ENCODE measurements at regions not wholly inside any gene's neighbourhood (a gene's known extent, or its start where the extent isn't known, plus 50 kb on each side); places are given as distances from the start of the nearest gene placed in this dataset.

DNA sequence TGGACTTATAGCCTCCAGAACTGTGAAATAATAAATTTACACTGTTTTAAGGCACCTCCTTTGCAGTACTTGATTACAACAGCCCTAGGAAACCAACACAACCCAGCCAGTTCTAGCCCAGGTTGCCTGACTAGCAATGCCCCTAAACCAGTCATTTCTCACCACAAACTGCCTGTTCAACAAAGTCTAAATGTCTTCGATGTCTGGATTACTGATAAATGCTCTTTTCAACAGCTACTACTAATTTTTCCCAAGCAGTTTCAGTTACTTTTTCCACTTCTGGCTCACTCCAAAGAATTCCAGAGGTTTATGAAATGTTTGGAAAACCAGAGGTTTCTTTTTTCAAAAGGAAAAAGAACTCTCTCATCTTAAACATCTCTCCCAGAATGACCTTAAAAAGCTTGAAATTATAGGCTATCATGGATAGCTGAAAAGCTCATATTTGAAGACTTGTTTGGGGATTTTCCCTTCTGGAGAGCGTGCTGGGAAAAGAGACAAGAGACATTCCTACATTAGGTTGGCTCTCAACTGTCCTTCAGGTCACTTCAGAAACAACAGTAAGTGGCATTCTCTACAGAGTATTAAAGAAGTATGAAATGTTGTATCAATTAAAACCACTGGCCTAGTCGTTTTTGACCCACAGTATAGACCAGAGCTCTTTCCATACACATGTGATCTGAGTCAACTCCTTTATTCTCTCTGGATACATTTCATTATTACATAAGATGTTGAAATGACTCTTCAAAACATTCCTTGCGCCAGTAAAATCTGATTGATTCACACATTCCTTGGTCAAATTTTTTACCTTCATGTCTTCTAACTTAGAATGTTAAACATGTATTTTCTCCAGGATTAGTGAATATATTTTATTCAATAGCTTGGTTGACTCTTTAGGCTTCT is 265.9 kb downstream of the COL12A1 start:
- H3K9me2 ChIP-seq (ENCODE audit: insufficient read depth, low read length): no peaks in the 10 kb centered on the region
- H3K36me3 ChIP-seq (ENCODE audit: insufficient read depth, low read length): no peaks in the 10 kb centered on the region
- H3K9me3 ChIP-seq (ENCODE audit: low read length): no peaks in the 10 kb centered on the region
- TF ChIP-seq, protein P1, sequence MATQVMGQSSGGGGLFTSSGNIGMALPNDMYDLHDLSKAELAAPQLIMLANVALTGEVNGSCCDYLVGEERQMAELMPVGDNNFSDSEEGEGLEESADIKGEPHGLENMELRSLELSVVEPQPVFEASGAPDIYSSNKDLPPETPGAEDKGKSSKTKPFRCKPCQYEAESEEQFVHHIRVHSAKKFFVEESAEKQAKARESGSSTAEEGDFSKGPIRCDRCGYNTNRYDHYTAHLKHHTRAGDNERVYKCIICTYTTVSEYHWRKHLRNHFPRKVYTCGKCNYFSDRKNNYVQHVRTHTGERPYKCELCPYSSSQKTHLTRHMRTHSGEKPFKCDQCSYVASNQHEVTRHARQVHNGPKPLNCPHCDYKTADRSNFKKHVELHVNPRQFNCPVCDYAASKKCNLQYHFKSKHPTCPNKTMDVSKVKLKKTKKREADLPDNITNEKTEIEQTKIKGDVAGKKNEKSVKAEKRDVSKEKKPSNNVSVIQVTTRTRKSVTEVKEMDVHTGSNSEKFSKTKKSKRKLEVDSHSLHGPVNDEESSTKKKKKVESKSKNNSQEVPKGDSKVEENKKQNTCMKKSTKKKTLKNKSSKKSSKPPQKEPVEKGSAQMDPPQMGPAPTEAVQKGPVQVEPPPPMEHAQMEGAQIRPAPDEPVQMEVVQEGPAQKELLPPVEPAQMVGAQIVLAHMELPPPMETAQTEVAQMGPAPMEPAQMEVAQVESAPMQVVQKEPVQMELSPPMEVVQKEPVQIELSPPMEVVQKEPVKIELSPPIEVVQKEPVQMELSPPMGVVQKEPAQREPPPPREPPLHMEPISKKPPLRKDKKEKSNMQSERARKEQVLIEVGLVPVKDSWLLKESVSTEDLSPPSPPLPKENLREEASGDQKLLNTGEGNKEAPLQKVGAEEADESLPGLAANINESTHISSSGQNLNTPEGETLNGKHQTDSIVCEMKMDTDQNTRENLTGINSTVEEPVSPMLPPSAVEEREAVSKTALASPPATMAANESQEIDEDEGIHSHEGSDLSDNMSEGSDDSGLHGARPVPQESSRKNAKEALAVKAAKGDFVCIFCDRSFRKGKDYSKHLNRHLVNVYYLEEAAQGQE (IDR thresholded peaks at IDR 0.05; ENCODE audit: borderline replicate concordance): no peak
- no peak for TF ChIP-seq MXI1 (conservative IDR thresholded peaks at IDR 0.05; ENCODE audit: poor library complexity, severe bottlenecking)
- TF ChIP-seq EZH2 (IDR thresholded peaks at IDR 0.05; ENCODE audit: borderline replicate concordance, insufficient read depth, low read length, poor library complexity, severe bottlenecking): no peak
- TF ChIP-seq, protein P2, sequence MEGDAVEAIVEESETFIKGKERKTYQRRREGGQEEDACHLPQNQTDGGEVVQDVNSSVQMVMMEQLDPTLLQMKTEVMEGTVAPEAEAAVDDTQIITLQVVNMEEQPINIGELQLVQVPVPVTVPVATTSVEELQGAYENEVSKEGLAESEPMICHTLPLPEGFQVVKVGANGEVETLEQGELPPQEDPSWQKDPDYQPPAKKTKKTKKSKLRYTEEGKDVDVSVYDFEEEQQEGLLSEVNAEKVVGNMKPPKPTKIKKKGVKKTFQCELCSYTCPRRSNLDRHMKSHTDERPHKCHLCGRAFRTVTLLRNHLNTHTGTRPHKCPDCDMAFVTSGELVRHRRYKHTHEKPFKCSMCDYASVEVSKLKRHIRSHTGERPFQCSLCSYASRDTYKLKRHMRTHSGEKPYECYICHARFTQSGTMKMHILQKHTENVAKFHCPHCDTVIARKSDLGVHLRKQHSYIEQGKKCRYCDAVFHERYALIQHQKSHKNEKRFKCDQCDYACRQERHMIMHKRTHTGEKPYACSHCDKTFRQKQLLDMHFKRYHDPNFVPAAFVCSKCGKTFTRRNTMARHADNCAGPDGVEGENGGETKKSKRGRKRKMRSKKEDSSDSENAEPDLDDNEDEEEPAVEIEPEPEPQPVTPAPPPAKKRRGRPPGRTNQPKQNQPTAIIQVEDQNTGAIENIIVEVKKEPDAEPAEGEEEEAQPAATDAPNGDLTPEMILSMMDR (IDR thresholded peaks at IDR 0.05; ENCODE audit: poor library complexity, severe bottlenecking): no peak
- no peak for TF ChIP-seq RAD21 (conservative IDR thresholded peaks at IDR 0.05)
- TF ChIP-seq POLR2AphosphoS5 (IDR thresholded peaks at IDR 0.05): no peak
- no peak for TF ChIP-seq EP300 (conservative IDR thresholded peaks at IDR 0.05; ENCODE audit: poor library complexity, severe bottlenecking)
- TF ChIP-seq SMC3 (conservative IDR thresholded peaks at IDR 0.05; ENCODE audit: poor library complexity): no peak
- no peak for TF ChIP-seq TAF1 (IDR thresholded peaks at IDR 0.05; ENCODE audit: low read depth)
- H4K20me1 ChIP-seq (ENCODE audit: insufficient read depth): no peaks in the 10 kb centered on the region
- no peaks in the 10 kb centered on the region for H3K27me3 ChIP-seq (ENCODE audit: insufficient read depth, low read depth, low read length)
- H3F3A ChIP-seq (ENCODE audit: insufficient read depth, low read length, poor library complexity, severe bottlenecking): no peaks in the 10 kb centered on the region
- H3K27ac ChIP-seq (ENCODE audit: low read length): no peak overlapping the region
- H2AFZ ChIP-seq (ENCODE audit: low read depth, low read length): no peak overlapping the region
- H3K4me3 ChIP-seq (ENCODE audit: low read length): no peak overlapping the region
- no peaks in the 10 kb centered on the region for H3K79me2 ChIP-seq (replicated peaks; ENCODE audit: insufficient read depth, low read length)
- no peak overlapping the region for H3K4me2 ChIP-seq (ENCODE audit: low read length)
- no peak overlapping the region for H3K9ac ChIP-seq (ENCODE audit: low read length)

DNA sequence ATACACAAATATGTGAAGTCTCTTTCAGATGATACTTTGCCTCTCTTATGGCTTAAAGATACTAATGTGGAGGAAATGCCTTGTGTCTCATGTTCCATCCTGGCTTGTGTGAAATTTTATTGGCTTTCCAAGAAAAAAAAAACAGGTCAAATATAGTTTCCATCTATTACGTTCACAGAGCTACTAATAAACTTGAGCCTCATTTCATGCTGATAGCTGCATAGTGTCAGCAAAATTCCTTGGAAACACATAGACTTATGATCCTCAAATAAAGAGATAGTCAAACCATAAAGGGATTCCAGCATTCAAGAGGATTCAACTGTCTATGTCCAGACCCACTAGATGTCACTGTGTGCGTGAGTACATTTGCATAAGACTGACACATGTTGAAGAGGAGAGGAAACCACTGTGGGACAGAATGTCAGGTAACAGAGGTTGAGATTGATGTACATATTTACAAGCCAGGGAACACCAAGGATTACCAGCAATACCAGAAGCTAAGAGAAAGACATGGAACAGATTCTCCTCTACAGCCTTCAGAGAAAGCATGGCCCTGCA is 266.6 kb downstream of the COL12A1 start:
- H2AFZ ChIP-seq (ENCODE audit: low read depth, low read length): no peak overlapping the region
- H3K9me2 ChIP-seq (ENCODE audit: insufficient read depth, low read length): no peaks in the 10 kb centered on the region
- TF ChIP-seq RAD21 (conservative IDR thresholded peaks at IDR 0.05) (no peak), SMC3 (conservative IDR thresholded peaks at IDR 0.05; ENCODE audit: poor library complexity) (no peak)
- H3F3A ChIP-seq (ENCODE audit: insufficient read depth, low read length, poor library complexity, severe bottlenecking): no peaks in the 10 kb centered on the region
- no peaks in the 10 kb centered on the region for H3K36me3 ChIP-seq (ENCODE audit: insufficient read depth, low read length)
- no peak overlapping the region for H3K9ac ChIP-seq (ENCODE audit: low read length)
- no peak overlapping the region for H3K27ac ChIP-seq (ENCODE audit: low read length)
- H3K9me3 ChIP-seq (ENCODE audit: low read length): no peaks in the 10 kb centered on the region
- H4K20me1 ChIP-seq (ENCODE audit: insufficient read depth): no peaks in the 10 kb centered on the region
- no peak overlapping the region for H3K4me3 ChIP-seq (ENCODE audit: low read length)
- H3K27me3 ChIP-seq (ENCODE audit: insufficient read depth, low read depth, low read length): no peaks in the 10 kb centered on the region
- H3K79me2 ChIP-seq (replicated peaks; ENCODE audit: insufficient read depth, low read length): no peaks in the 10 kb centered on the region
- H3K4me2 ChIP-seq (ENCODE audit: low read length): no peak overlapping the region

Data from neural cell (in vitro differentiated cells).